H1 (cell line): ENCODE measurements at regions not wholly inside any gene's neighbourhood (a gene's known extent, or its start where the extent isn't known, plus 50 kb on each side); places are given as distances from the start of the nearest gene placed in this dataset.

ENCODE experiments used
- CTCF ChIA-PET: fragments of 300-600 bp; sonication (Branson Sonifier 250); formaldehyde crosslinking; loops from one replicate; lab custom pipeline; 2021; ENCODE audit not compliant: partially characterized antibody; lab: Charles Lee
- POLR2A ChIA-PET: fragments of 300-600 bp; sonication (Branson Sonifier 250); formaldehyde crosslinking; loops from one replicate; lab custom pipeline; 2021; ENCODE audit warnings: inconsistent platforms; ENCODE audit not compliant: partially characterized antibody; lab: Charles Lee
- DNase-seq, 2 experiments: peaks; one replicate each; pipeline versions ENCODE4 v3.0.0 to v3.0.0-alpha.2; 2010 to 2022; ENCODE audit warnings: low spot score in 2 of 2, low read depth in 1 of 2, mixed read lengths in 1 of 2
- FAIRE-seq: peaks from 2 replicates; lab custom pipeline; 2011; peaks lifted over from hg19 to GRCh38; lab: Jason Lieb, UNC
- H2AFZ ChIP-seq: 2 replicates; pipeline ENCODE4 v1.8.1; 2012; ENCODE audit warnings: low read length, inconsistent platforms
- H2AK5ac ChIP-seq: 2 replicates; pipeline ENCODE4 v1.6.1; 2013; ENCODE audit warnings: low read depth, low read length
- H2BK120ac ChIP-seq: replicated peaks from 2 replicates; pipeline ENCODE3; 2013; ENCODE audit warnings: low read depth, low read length, inconsistent platforms
- H2BK12ac ChIP-seq: 2 replicates; pipeline ENCODE4 v1.6.1; 2013; ENCODE audit warnings: low read depth, low read length
- H2BK15ac ChIP-seq: 2 replicates; pipeline ENCODE4 v1.6.1; 2013; ENCODE audit warnings: low read length
- H2BK20ac ChIP-seq: 2 replicates; pipeline ENCODE4 v1.6.1; 2013; ENCODE audit warnings: low read length
- H2BK5ac ChIP-seq: 2 replicates; pipeline ENCODE4 v1.6.1; 2013; ENCODE audit warnings: low read depth, low read length
- H3K14ac ChIP-seq: 2 replicates; pipeline ENCODE4 v1.6.1; 2013; ENCODE audit warnings: inconsistent platforms; ENCODE audit not compliant: insufficient read length
- H3K18ac ChIP-seq: 2 replicates; pipeline ENCODE4 v1.6.1; 2013; ENCODE audit warnings: low read length; ENCODE audit errors: extremely low read depth
- H3K23ac ChIP-seq: 2 replicates; pipeline ENCODE4 v1.6.1; 2013; ENCODE audit warnings: inconsistent platforms; ENCODE audit not compliant: insufficient read length
- H3K23me2 ChIP-seq: 2 replicates; pipeline ENCODE4 v1.6.1; 2013; ENCODE audit warnings: low read depth, low read length
- H3K27ac ChIP-seq: 2 replicates; pipeline ENCODE4 v1.6.1; 2011; ENCODE audit warnings: low read depth, low read length, inconsistent platforms
- H3K27me3 ChIP-seq, 4 experiments: replicated peaks in 1 of 4; 1 replicate in 1 of 4; 2 replicates in 3 of 4; pipeline versions ENCODE4 v1.6.1 to v1.8.1; 2011 to 2013; ENCODE audit warnings: low read length in 3 of 4, mild to moderate bottlenecking in 3 of 4, inconsistent platforms in 2 of 4, mixed read lengths in 2 of 4, moderate library complexity in 1 of 4; ENCODE audit not compliant: control insufficient read depth in 3 of 4, insufficient read depth in 3 of 4; ENCODE audit errors: extremely low read depth in 1 of 4
- H3K36me3 ChIP-seq, 4 experiments: 2 replicates each; pipeline versions ENCODE4 v1.6.1 to v1.8.1; 2011 to 2013; ENCODE audit warnings: mild to moderate bottlenecking in 4 of 4, low read length in 3 of 4, moderate library complexity in 2 of 4, control low read depth in 1 of 4, inconsistent platforms in 1 of 4; ENCODE audit not compliant: insufficient read depth in 4 of 4, control insufficient read depth in 2 of 4
- H3K4ac ChIP-seq: replicated peaks from 2 replicates; pipeline ENCODE3; 2013; ENCODE audit warnings: low read length, low read depth, mixed read lengths, inconsistent platforms; ENCODE audit not compliant: insufficient read length
- H3K4me1 ChIP-seq, 4 experiments: replicated peaks in 1 of 4; 1 replicate in 1 of 4; 2 replicates in 3 of 4; pipeline versions ENCODE4 v1.6.1 to v1.8.1; 2011 to 2013; ENCODE audit warnings: low read length in 3 of 4, inconsistent platforms in 2 of 4, mixed read lengths in 1 of 4; ENCODE audit not compliant: insufficient read depth in 4 of 4, control insufficient read depth in 3 of 4
- H3K4me2 ChIP-seq, 2 experiments: 2 replicates each; pipeline versions ENCODE4 v1.6.1 to v1.8.1; 2011 to 2013; ENCODE audit warnings: low read depth in 2 of 2, low read length in 2 of 2, control low read depth in 1 of 2, inconsistent platforms in 1 of 2, mild to moderate bottlenecking in 1 of 2; ENCODE audit not compliant: insufficient read depth in 1 of 2
- H3K4me3 ChIP-seq, 4 experiments: fragments of 200-600, 300-600 bp in 1 of 4; sonication (generic), shearing (Covaris generic), sonication (Bioruptor Twin) in 1 of 4; 2 replicates each; pipeline versions ENCODE4 v1.5.1 to v1.8.1; 2011 to 2016; ENCODE audit warnings: low read length in 4 of 4, low read depth in 3 of 4, control low read depth in 2 of 4, inconsistent platforms in 2 of 4, mild to moderate bottlenecking in 2 of 4, mixed read lengths in 1 of 4, moderate library complexity in 1 of 4; ENCODE audit not compliant: insufficient read depth in 2 of 4; ENCODE audit errors: extremely low read depth in 1 of 4
- H3K56ac ChIP-seq: replicated peaks from 2 replicates; pipeline ENCODE3; 2013; ENCODE audit warnings: low read depth, mild to moderate bottlenecking, mixed read lengths, low read length, inconsistent platforms; ENCODE audit not compliant: insufficient read length
- H3K79me1 ChIP-seq: 2 replicates; pipeline ENCODE4 v1.6.1; 2013; ENCODE audit warnings: low read depth, low read length, control low read depth
- H3K79me2 ChIP-seq, 2 experiments: 2 replicates each; pipeline versions ENCODE4 v1.6.1 to v1.8.1; 2012 to 2013; ENCODE audit warnings: low read length in 2 of 2, mild to moderate bottlenecking in 2 of 2, inconsistent platforms in 1 of 2; ENCODE audit not compliant: insufficient read depth in 2 of 2, control insufficient read depth in 1 of 2
- H3K9ac ChIP-seq, 4 experiments: replicated peaks in 1 of 4; 1 replicate in 1 of 4; 2 replicates in 3 of 4; pipeline versions ENCODE4 v1.6.1 to v1.8.1; 2011 to 2013; ENCODE audit warnings: low read depth in 3 of 4, low read length in 3 of 4, control low read depth in 2 of 4, mild to moderate bottlenecking in 2 of 4, moderate library complexity in 2 of 4, inconsistent platforms in 1 of 4; ENCODE audit errors: extremely low read depth in 1 of 4
- H3K9me3 ChIP-seq, 2 experiments: 2 replicates each; pipeline versions ENCODE4 v1.6.1 to v1.8.1; 2012 to 2013; ENCODE audit warnings: mild to moderate bottlenecking in 2 of 2, moderate library complexity in 2 of 2, control low read depth in 1 of 2, inconsistent platforms in 1 of 2, low read depth in 1 of 2, low read length in 1 of 2, mixed read lengths in 1 of 2; ENCODE audit not compliant: insufficient read depth in 2 of 2
- H4K20me1 ChIP-seq, 2 experiments: replicated peaks in 1 of 2; 2 replicates each; pipeline versions ENCODE3 to v1.8.1; 2011 to 2013; ENCODE audit warnings: inconsistent platforms in 2 of 2, low read length in 2 of 2, mild to moderate bottlenecking in 1 of 2; ENCODE audit not compliant: insufficient read depth in 2 of 2, control insufficient read depth in 1 of 2
- H4K5ac ChIP-seq: 2 replicates; pipeline ENCODE4 v1.6.1; 2013; ENCODE audit warnings: low read length, low read depth, mixed read lengths, inconsistent platforms; ENCODE audit not compliant: insufficient read length
- H4K8ac ChIP-seq: 2 replicates; pipeline ENCODE4 v1.8.0; 2013; ENCODE audit warnings: mild to moderate bottlenecking, moderate library complexity, low read length, inconsistent platforms; ENCODE audit not compliant: insufficient read depth; ENCODE audit errors: extremely low read depth
- H4K91ac ChIP-seq: replicated peaks from 2 replicates; pipeline ENCODE3; 2013; ENCODE audit warnings: low read length, mixed read lengths, inconsistent platforms; ENCODE audit not compliant: insufficient read length
- ASH2L ChIP-seq: fragments of 200-600, 300-600 bp; sonication (generic); IDR thresholded peaks from one replicate; pipeline ENCODE4 v1.7.1; 2017; ENCODE audit warnings: low read length
- GABPA ChIP-seq: IDR thresholded peaks from 2 replicates; pipeline ENCODE4 v1.6.1; 2011; ENCODE audit warnings: mild to moderate bottlenecking, low read length, moderate library complexity, borderline replicate concordance; ENCODE audit not compliant: insufficient read depth
- GTF2F1 ChIP-seq: IDR thresholded peaks from 2 replicates; pipeline ENCODE4 v1.6.1; 2012; ENCODE audit warnings: low read depth, low read length, improper control_type of control experiment, borderline replicate concordance
- HDAC6 ChIP-seq: IDR thresholded peaks from one replicate; pipeline ENCODE4 v1.7.1; 2012; ENCODE audit warnings: low read depth, mild to moderate bottlenecking, inconsistent platforms, low read length, moderate library complexity
- MAFK ChIP-seq: IDR thresholded peaks from 2 replicates; pipeline ENCODE4 v1.6.1; 2012; ENCODE audit warnings: low read depth, mild to moderate bottlenecking, improper control_type of control experiment, low read length
- RNF2 ChIP-seq: fragments of 200-900, 300-1000 bp; sonication (generic); IDR thresholded peaks from 2 replicates; pipeline ENCODE4 v1.7.1; 2016; ENCODE audit warnings: borderline replicate concordance, low read depth, mild to moderate bottlenecking, antibody characterized with exemption, low read length; ENCODE audit not compliant: poor library complexity, severe bottlenecking; ENCODE audit errors: missing control alignments
- SAP30 ChIP-seq: fragments of 300-600 bp; sonication (generic); IDR thresholded peaks from 2 replicates; pipeline ENCODE4 v1.7.1; 2012; ENCODE audit warnings: low read length, moderate library complexity, mild to moderate bottlenecking, inconsistent platforms; ENCODE audit not compliant: insufficient read depth, insufficient replicate concordance
- TCF12 ChIP-seq: IDR thresholded peaks from 2 replicates; pipeline ENCODE4 v1.6.1; 2011; ENCODE audit warnings: low read depth, mild to moderate bottlenecking, low read length
- WGBS, 2 experiments: shearing (Covaris generic) in 1 of 2; methylation state at CpG; one replicate each; pipeline versions ENCODE4 v1.1.6 to v1.1.7; 2013 to 2015; ENCODE audit warnings: low lambda C conversion rate in 2 of 2, mixed read lengths in 2 of 2, inconsistent platforms in 1 of 2, low coverage in 1 of 2, missing lambda C conversion rate in 1 of 2; ENCODE audit not compliant: insufficient replicate concordance in 2 of 2, insufficient coverage in 1 of 2, insufficient read length in 1 of 2; ENCODE audit errors: extremely low coverage in 1 of 2, missing lambda C conversion rate in 1 of 2; 5-methylcytosine and 5-hydroxymethylcytosine counted together
- TF ChIP-seq, protein P1 (sequence below), 3 experiments: IDR thresholded peaks; 1 replicate in 2 of 3; 2 replicates in 1 of 3; pipeline versions ENCODE4 v1.5.1 to v1.6.1; 2011; ENCODE audit warnings: low read length in 3 of 3, mild to moderate bottlenecking in 3 of 3, inconsistent platforms in 2 of 3, low read depth in 1 of 3, moderate library complexity in 1 of 3; ENCODE audit not compliant: insufficient read depth in 1 of 3; ENCODE audit errors: control extremely low read depth in 1 of 3

- no peak overlapping the region for H3K4ac ChIP-seq
- no peak overlapping the region for H2BK20ac ChIP-seq
- H3K27ac ChIP-seq, result no peak overlapping the region
- no peak overlapping the region for H3K14ac ChIP-seq
- H3K4me3 ChIP-seq, result no peak overlapping the region
- ChIA-PET POLR2A (interaction anchor here (1.0 kb wide), 1 partner anchor 10 kb away, joined by 3 read pairs; no protein-coding TSS in a partner anchor), CTCF (no interaction called here)
- no peaks in the 10 kb centered on the region for H4K20me1 ChIP-seq
- WGBS, 2 experiments, result 89% methylated on average over 2 of the region's 2 CpGs; no CpG with 5 or more reads in 1 of the 2 experiments
- no peaks in the 10 kb centered on the region for H3K27me3 ChIP-seq
- no peak overlapping the region for H3K23ac ChIP-seq
- no peaks in the 10 kb centered on the region for H3K4me1 ChIP-seq
- no peak overlapping the region for H2BK120ac ChIP-seq
- no peaks in the 10 kb centered on the region for H3K23me2 ChIP-seq
- H2BK5ac ChIP-seq, result no peak overlapping the region
- H3K56ac ChIP-seq, result no peak overlapping the region
- H2AFZ ChIP-seq, result no peak overlapping the region; the same call in 1 of the 2 replicates
- no peaks in the 10 kb centered on the region for H3K36me3 ChIP-seq
- no peak overlapping the region for H4K5ac ChIP-seq
- H2BK12ac ChIP-seq, result no peak overlapping the region
- H2AK5ac ChIP-seq, result no peak overlapping the region
- DNase-seq (no peak), FAIRE-seq (no peak)
- H2BK15ac ChIP-seq, result no peak overlapping the region
- H3K18ac ChIP-seq, result no peak overlapping the region
- TF ChIP-seq, protein P1, sequence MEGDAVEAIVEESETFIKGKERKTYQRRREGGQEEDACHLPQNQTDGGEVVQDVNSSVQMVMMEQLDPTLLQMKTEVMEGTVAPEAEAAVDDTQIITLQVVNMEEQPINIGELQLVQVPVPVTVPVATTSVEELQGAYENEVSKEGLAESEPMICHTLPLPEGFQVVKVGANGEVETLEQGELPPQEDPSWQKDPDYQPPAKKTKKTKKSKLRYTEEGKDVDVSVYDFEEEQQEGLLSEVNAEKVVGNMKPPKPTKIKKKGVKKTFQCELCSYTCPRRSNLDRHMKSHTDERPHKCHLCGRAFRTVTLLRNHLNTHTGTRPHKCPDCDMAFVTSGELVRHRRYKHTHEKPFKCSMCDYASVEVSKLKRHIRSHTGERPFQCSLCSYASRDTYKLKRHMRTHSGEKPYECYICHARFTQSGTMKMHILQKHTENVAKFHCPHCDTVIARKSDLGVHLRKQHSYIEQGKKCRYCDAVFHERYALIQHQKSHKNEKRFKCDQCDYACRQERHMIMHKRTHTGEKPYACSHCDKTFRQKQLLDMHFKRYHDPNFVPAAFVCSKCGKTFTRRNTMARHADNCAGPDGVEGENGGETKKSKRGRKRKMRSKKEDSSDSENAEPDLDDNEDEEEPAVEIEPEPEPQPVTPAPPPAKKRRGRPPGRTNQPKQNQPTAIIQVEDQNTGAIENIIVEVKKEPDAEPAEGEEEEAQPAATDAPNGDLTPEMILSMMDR (IDR thresholded peaks at IDR 0.05; ENCODE audit: control extremely low read depth in 1 of 3, insufficient read depth in 1 of 3, low read depth in 1 of 3, low read length in 3 of 3), result no peak
- TF ChIP-seq HDAC6 (no peak), ASH2L (no peak), MAFK (no peak), RNF2 (no peak), GABPA (no peak), SAP30 (no peak), GTF2F1 (no peak), TCF12 (no peak)
- no peak overlapping the region for H4K8ac ChIP-seq
- H3K79me2 ChIP-seq, result no peaks in the 10 kb centered on the region
- H4K91ac ChIP-seq, result no peak overlapping the region
- H3K4me2 ChIP-seq, result no peak overlapping the region
- H3K9me3 ChIP-seq, result no peaks in the 10 kb centered on the region
- H3K79me1 ChIP-seq, result no peaks in the 10 kb centered on the region
- no peak overlapping the region for H3K9ac ChIP-seq
Measured at GRCh38 chr5:56530626-56531138, 284.7 kb upstream of the MAP3K1 start.
